ENCODE measurements at regions not wholly inside any gene's neighbourhood (a gene's known extent, or its start where the extent isn't known, plus 50 kb on each side); places are given as distances from the start of the nearest gene placed in this dataset.

DNA sequence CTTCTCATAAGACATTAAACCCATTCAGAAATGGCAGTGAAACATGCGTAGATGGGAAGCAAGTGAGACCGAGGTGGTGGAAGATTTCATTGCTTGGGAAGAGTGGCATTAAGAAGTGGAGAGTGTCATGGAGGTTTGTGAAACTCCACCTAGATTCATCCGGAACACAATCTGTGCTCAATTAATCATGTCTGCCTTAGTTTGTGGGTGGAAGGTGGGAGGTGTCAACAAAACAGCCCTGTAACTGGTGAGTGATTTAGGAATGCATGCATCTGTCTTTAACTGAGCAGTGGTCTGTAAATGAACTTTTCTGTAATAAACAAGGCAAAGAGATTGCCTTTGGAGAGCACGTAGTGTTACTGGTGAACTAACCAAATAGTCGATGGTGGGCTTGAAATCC is 113.7 kb downstream of the WNT5A start:
- H3K27ac Mint-ChIP-seq (ENCODE audit: unreplicated experiment), result no peak overlapping the region
- TF ChIP-seq, protein P1, sequence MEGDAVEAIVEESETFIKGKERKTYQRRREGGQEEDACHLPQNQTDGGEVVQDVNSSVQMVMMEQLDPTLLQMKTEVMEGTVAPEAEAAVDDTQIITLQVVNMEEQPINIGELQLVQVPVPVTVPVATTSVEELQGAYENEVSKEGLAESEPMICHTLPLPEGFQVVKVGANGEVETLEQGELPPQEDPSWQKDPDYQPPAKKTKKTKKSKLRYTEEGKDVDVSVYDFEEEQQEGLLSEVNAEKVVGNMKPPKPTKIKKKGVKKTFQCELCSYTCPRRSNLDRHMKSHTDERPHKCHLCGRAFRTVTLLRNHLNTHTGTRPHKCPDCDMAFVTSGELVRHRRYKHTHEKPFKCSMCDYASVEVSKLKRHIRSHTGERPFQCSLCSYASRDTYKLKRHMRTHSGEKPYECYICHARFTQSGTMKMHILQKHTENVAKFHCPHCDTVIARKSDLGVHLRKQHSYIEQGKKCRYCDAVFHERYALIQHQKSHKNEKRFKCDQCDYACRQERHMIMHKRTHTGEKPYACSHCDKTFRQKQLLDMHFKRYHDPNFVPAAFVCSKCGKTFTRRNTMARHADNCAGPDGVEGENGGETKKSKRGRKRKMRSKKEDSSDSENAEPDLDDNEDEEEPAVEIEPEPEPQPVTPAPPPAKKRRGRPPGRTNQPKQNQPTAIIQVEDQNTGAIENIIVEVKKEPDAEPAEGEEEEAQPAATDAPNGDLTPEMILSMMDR (IDR thresholded peaks at IDR 0.05; ENCODE audit: unreplicated experiment), result no peak
- no peaks in the 10 kb centered on the region for H3K36me3 Mint-ChIP-seq (ENCODE audit: low read depth, unreplicated experiment)
- H3K4me1 Mint-ChIP-seq (ENCODE audit: unreplicated experiment), result no peaks in the 10 kb centered on the region
- peaks cover 3% of the 10 kb centered on the region for H3K27me3 Mint-ChIP-seq (ENCODE audit: unreplicated experiment)
- DNase-seq (ENCODE audit: low spot score), result no peak
- H3K4me3 Mint-ChIP-seq (ENCODE audit: unreplicated experiment), result no peak overlapping the region
- no peaks in the 10 kb centered on the region for H3K9me3 Mint-ChIP-seq (ENCODE audit: unreplicated experiment)

DNA sequence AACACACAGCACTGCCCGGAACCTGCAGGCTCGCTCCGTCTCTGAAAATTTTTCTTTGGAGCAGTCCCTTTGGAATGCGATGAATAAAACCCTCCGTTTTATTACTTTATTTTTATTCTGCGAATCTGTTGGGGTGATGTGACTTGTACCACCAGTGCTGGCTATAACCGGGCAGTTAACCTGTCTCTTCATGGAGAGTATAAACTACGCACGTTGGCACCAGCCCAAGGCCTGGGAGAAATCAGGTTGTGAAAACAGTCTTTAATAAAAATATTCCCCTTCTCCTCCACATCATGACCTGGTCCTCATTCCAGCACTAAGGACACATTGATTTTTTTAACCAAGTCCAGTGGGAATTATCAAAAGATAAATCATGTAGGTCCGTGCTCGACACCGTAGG is 116.8 kb downstream of the WNT5A start:
- H3K4me3 Mint-ChIP-seq (ENCODE audit: unreplicated experiment), result no peak overlapping the region
- no peaks in the 10 kb centered on the region for H3K9me3 Mint-ChIP-seq (ENCODE audit: unreplicated experiment)
- DNase-seq (ENCODE audit: low spot score), result no peak
- H3K27ac Mint-ChIP-seq (ENCODE audit: unreplicated experiment), result no peak overlapping the region
- H3K4me1 Mint-ChIP-seq (ENCODE audit: unreplicated experiment), result peaks cover 3% of the 10 kb centered on the region
- no peaks in the 10 kb centered on the region for H3K36me3 Mint-ChIP-seq (ENCODE audit: low read depth, unreplicated experiment)
- peaks cover 3% of the 10 kb centered on the region for H3K27me3 Mint-ChIP-seq (ENCODE audit: unreplicated experiment)
- TF ChIP-seq, protein P1 (IDR thresholded peaks at IDR 0.05; ENCODE audit: unreplicated experiment), result no peak

DNA sequence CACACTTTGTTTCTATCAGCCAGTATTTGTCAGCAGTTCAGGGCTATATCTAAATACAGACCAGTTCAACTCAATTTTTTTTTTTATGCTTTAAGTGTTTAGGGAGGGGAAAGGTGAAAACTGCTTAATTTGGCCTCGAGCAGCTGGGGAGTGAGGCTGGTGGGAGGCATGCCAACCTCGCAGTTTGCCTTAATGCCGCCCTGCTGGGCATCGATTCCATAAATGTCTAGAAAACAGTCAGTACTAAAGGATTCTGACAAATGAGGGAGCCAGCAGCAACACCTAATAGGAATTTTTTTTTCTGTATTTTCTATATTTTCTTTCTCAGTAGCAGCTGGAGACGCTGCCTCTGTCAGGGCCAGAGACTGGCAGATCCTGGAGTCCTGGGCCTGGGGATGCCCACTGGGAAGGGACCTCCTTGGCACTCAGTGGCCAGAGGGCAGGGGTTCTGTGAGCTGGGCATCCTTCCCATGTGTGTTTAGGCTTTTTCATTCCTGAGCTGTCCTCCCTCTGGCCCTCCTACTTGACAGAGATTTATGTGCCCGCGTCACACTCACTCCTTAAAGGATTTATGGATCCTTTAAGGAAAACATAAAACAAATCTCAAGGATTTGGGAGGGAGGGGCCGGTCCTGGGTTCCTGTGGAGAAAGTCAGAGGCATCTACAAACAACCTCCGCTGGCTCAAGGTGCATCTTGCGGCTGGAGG is 117.8 kb downstream of the WNT5A start:
- TF ChIP-seq, protein P1 (IDR thresholded peaks at IDR 0.05; ENCODE audit: unreplicated experiment), result no peak
- H3K36me3 Mint-ChIP-seq (ENCODE audit: low read depth, unreplicated experiment), result no peaks in the 10 kb centered on the region
- no peak overlapping the region for H3K27ac Mint-ChIP-seq (ENCODE audit: unreplicated experiment)
- no peaks in the 10 kb centered on the region for H3K9me3 Mint-ChIP-seq (ENCODE audit: unreplicated experiment)
- DNase-seq (ENCODE audit: low spot score), result no peak
- H3K4me3 Mint-ChIP-seq (ENCODE audit: unreplicated experiment), result no peak overlapping the region
- H3K27me3 Mint-ChIP-seq (ENCODE audit: unreplicated experiment), result peaks cover 3% of the 10 kb centered on the region
- peaks cover 3% of the 10 kb centered on the region for H3K4me1 Mint-ChIP-seq (ENCODE audit: unreplicated experiment)

DNA sequence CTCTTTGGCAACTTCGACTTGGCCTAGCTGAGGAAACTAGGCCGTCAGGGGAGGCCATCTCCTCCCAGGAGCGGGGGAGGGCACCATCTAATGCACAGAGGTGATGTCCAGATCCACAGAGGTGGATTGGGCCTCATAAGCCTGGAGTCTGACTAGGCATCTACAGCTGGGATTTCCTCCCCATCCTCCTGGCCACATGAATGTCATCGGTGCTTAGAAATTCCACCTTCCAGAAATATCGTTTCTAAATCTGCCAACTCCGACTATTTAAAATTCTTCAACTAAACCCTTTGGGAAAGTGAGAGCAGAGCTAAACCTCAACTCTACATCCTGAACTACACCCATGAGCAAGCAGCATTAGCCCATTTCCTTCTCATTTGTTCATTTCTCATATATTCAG is 118.7 kb downstream of the WNT5A start:
- Mint-ChIP-seq H3K4me3 (ENCODE audit: unreplicated experiment) (no peak overlapping the region), H3K27me3 (ENCODE audit: unreplicated experiment) (peaks cover under 1% of the 10 kb centered on the region), H3K4me1 (ENCODE audit: unreplicated experiment) (peaks cover 3% of the 10 kb centered on the region), H3K9me3 (ENCODE audit: unreplicated experiment) (no peaks in the 10 kb centered on the region), H3K36me3 (ENCODE audit: low read depth, unreplicated experiment) (no peaks in the 10 kb centered on the region), H3K27ac (ENCODE audit: unreplicated experiment) (no peak overlapping the region)
- DNase-seq (ENCODE audit: low spot score), result no peak
- TF ChIP-seq, protein P1 (IDR thresholded peaks at IDR 0.05; ENCODE audit: unreplicated experiment), result no peak

DNA sequence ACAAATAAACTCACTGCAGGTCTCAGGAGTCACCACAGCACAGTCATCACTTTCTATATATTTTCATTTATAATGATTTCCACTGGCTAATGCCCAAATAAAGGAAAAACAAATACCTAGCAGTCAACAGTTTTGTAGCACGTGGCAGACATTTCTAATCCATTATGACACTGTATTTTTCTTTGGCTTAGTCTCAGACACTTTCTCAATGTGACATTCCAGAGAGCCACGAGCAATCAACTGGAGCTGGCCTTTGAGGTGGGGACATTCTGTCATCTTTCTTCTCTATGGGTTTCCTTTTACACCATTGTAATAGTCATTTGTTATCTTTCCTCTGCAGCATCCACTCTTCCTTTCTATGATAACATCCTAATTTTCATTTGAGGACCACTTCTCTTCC is 119.7 kb downstream of the WNT5A start:
- Mint-ChIP-seq H3K27ac (ENCODE audit: unreplicated experiment) (no peak overlapping the region), H3K4me3 (ENCODE audit: unreplicated experiment) (no peak overlapping the region), H3K36me3 (ENCODE audit: low read depth, unreplicated experiment) (no peaks in the 10 kb centered on the region), H3K4me1 (ENCODE audit: unreplicated experiment) (peaks cover 10% of the 10 kb centered on the region), H3K9me3 (ENCODE audit: unreplicated experiment) (no peaks in the 10 kb centered on the region), H3K27me3 (ENCODE audit: unreplicated experiment) (no peaks in the 10 kb centered on the region)
- TF ChIP-seq, protein P1 (IDR thresholded peaks at IDR 0.05; ENCODE audit: unreplicated experiment), result no peak
- no peak for DNase-seq (ENCODE audit: low spot score)
